ENCODE measurements at regions not wholly inside any gene's neighbourhood (a gene's known extent, or its start where the extent isn't known, plus 50 kb on each side); places are given as distances from the start of the nearest gene placed in this dataset.

GRCh38 chr15:95405447-95405846 lies 925.1 kb upstream of the NR2F2 start:
- Histone ChIP-seq H3K4me1 (no peaks in the 10 kb centered on the region), H3K27ac (no peak overlapping the region), H3K4me3 (no peak overlapping the region), H3K36me3 (replicated peaks in 1 of 2; ENCODE audit: insufficient read depth in 1 of 2, low read depth in 2 of 2) (no peaks in the 10 kb centered on the region), H3K9me3 (no peaks in the 10 kb centered on the region), H3K27me3 (no peaks in the 10 kb centered on the region)
- no peak for ATAC-seq
- intact Hi-C loops (cut with DNase I): no loop called here
- DNase-seq: no peak
- no peak for TF ChIP-seq POLR2A (IDR thresholded peaks at IDR 0.05)
- TF ChIP-seq CTCF (IDR thresholded peaks at IDR 0.05): no peak
- 73 to 77% methylated on average over 3 of the region's 3 CpGs for WGBS, 2 donors

GRCh38 chr15:95407534-95407933 lies 923.0 kb upstream of the NR2F2 start:
- no peak for DNase-seq
- Histone ChIP-seq H3K27ac (no peak overlapping the region), H3K9me3 (no peaks in the 10 kb centered on the region), H3K4me3 (no peak overlapping the region), H3K4me1 (no peaks in the 10 kb centered on the region), H3K27me3 (no peaks in the 10 kb centered on the region), H3K36me3 (replicated peaks in 1 of 2; ENCODE audit: insufficient read depth in 1 of 2, low read depth in 2 of 2) (no peaks in the 10 kb centered on the region)
- TF ChIP-seq CTCF (IDR thresholded peaks at IDR 0.05): no peak
- intact Hi-C loops (cut with DNase I): no loop called here
- ATAC-seq: no peak

DNA sequence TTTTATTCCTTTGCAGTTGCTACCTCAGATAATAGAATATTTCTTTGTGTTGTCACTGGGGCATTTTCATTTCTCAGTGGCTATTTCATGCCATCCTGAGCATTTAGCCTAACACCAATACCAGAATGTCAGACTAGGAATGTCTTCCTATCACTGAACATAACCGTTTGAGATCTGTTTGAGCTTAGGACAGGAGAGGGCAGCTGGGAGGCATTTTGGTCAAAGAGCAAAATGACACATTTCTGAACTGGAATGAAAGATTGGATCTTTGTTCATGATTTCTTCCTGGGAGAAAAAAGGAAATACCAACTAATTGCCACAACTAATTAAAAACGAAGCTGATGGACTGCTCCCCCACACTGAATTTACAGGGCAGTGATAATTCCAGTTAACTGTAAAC lies 921.3 kb upstream of the NR2F2 start:
- no peak overlapping the region for H3K27ac ChIP-seq
- H3K4me3 ChIP-seq: no peak overlapping the region
- DNase-seq: no peak
- no peaks in the 10 kb centered on the region for H3K9me3 ChIP-seq
- intact Hi-C loops (cut with DNase I): no loop called here
- ATAC-seq: no peak
- no peaks in the 10 kb centered on the region for H3K4me1 ChIP-seq
- H3K27me3 ChIP-seq: no peaks in the 10 kb centered on the region
- TF ChIP-seq CTCF (IDR thresholded peaks at IDR 0.05): no peak
- no peak for TF ChIP-seq POLR2A (IDR thresholded peaks at IDR 0.05)
- 9 to 17% methylated on average over 2 of the region's 2 CpGs for WGBS, 2 donors
- H3K36me3 ChIP-seq (replicated peaks in 1 of 2; ENCODE audit: insufficient read depth in 1 of 2, low read depth in 2 of 2): no peaks in the 10 kb centered on the region

GRCh38 chr15:95409626-95410310 lies 920.7 kb upstream of the NR2F2 start:
- 42 to 50% methylated on average over 4 of the region's 4 CpGs for WGBS, 2 donors
- H3K27ac ChIP-seq: no peak overlapping the region
- H3K4me1 ChIP-seq: no peaks in the 10 kb centered on the region
- H3K27me3 ChIP-seq: no peaks in the 10 kb centered on the region
- no peaks in the 10 kb centered on the region for H3K36me3 ChIP-seq (replicated peaks in 1 of 2; ENCODE audit: insufficient read depth in 1 of 2, low read depth in 2 of 2)
- intact Hi-C loops (cut with DNase I): no loop called here
- H3K4me3 ChIP-seq: no peak overlapping the region
- DNase-seq (no peak), ATAC-seq (no peak)
- no peaks in the 10 kb centered on the region for H3K9me3 ChIP-seq
- TF ChIP-seq POLR2A (IDR thresholded peaks at IDR 0.05) (no peak), CTCF (IDR thresholded peaks at IDR 0.05) (no peak)

GRCh38 chr15:95410757-95411156 lies 919.7 kb upstream of the NR2F2 start:
- WGBS, 2 donors: 76 to 80% methylated on average over 4 of the region's 4 CpGs
- TF ChIP-seq CTCF (IDR thresholded peaks at IDR 0.05): no peak
- ATAC-seq: no peak

More at GRCh38 chr15:95410757-95411156, 919.7 kb upstream of the NR2F2 start:
- no peaks in the 10 kb centered on the region for H3K9me3 ChIP-seq
- no peaks in the 10 kb centered on the region for H3K36me3 ChIP-seq (replicated peaks in 1 of 2; ENCODE audit: insufficient read depth in 1 of 2, low read depth in 2 of 2)
- intact Hi-C loops (cut with DNase I): no loop called here
- H3K27me3 ChIP-seq: no peaks in the 10 kb centered on the region
- no peak for DNase-seq
- no peak overlapping the region for H3K27ac ChIP-seq
- H3K4me1 ChIP-seq: no peaks in the 10 kb centered on the region
- no peak overlapping the region for H3K4me3 ChIP-seq

All from body of pancreas (tissue), 4 donors.